GM23248 (cell line): ENCODE measurements at regions not wholly inside any gene's neighbourhood (a gene's known extent, or its start where the extent isn't known, plus 50 kb on each side); places are given as distances from the start of the nearest gene placed in this dataset.

Experiments used
- DNase-seq: peaks from one replicate; pipeline ENCODE4 v3.0.0-alpha.2; 2015
- H2AFZ ChIP-seq: fragments of 200-600 bp; sonication (generic); 2 replicates; pipeline ENCODE4 v1.6.1; 2016; ENCODE audit warnings: antibody characterized with exemption
- H3F3A ChIP-seq: fragments of 200-600 bp; sonication (generic); 2 replicates; pipeline ENCODE4 v1.6.1; 2016; ENCODE audit warnings: mild to moderate bottlenecking, antibody characterized with exemption, mixed run types; ENCODE audit not compliant: insufficient read depth
- H3K27ac ChIP-seq: fragments of 200-600 bp; sonication (generic); 2 replicates; pipeline ENCODE4 v1.5.1; 2016; ENCODE audit warnings: mild to moderate bottlenecking
- H3K27me3 ChIP-seq: fragments of 200-600 bp; sonication (generic); replicated peaks from 2 replicates; pipeline ENCODE4 v1.6.1; 2016; ENCODE audit warnings: mild to moderate bottlenecking; ENCODE audit not compliant: insufficient read depth
- H3K36me3 ChIP-seq: fragments of 200-600 bp; sonication (generic); 2 replicates; pipeline ENCODE4 v1.6.1; 2016; ENCODE audit warnings: low read depth, mild to moderate bottlenecking
- H3K4me1 ChIP-seq: fragments of 200-600 bp; sonication (generic); 2 replicates; pipeline ENCODE4 v1.6.1; 2016; ENCODE audit warnings: mild to moderate bottlenecking; ENCODE audit not compliant: insufficient read depth
- H3K4me2 ChIP-seq: fragments of 200-600 bp; sonication (generic); one replicate; pipeline ENCODE4 v1.6.1; 2016; ENCODE audit warnings: mild to moderate bottlenecking; ENCODE audit not compliant: unreplicated experiment
- H3K4me3 ChIP-seq: fragments of 200-600 bp; sonication (generic); 2 replicates; pipeline ENCODE4 v1.5.1; 2016; ENCODE audit warnings: mild to moderate bottlenecking
- H3K79me2 ChIP-seq: fragments of 200-600 bp; sonication (generic); 2 replicates; pipeline ENCODE4 v1.6.1; 2016; ENCODE audit warnings: mild to moderate bottlenecking; ENCODE audit not compliant: insufficient read depth
- H3K9ac ChIP-seq: fragments of 200-600 bp; sonication (generic); 2 replicates; pipeline ENCODE4 v1.6.1; 2016; ENCODE audit warnings: mild to moderate bottlenecking
- H3K9me2 ChIP-seq: fragments of 200-600 bp; sonication (generic); 2 replicates; pipeline ENCODE4 v1.6.1; 2016; ENCODE audit warnings: mixed run types, mild to moderate bottlenecking, moderate library complexity; ENCODE audit not compliant: insufficient read depth
- H3K9me3 ChIP-seq: fragments of 200-600 bp; sonication (generic); one replicate; pipeline ENCODE4 v1.6.1; 2017; ENCODE audit warnings: low read depth
- H4K20me1 ChIP-seq: fragments of 200-600 bp; sonication (generic); 2 replicates; pipeline ENCODE4 v1.6.0; 2016; ENCODE audit not compliant: insufficient read depth
- EZH2 ChIP-seq: fragments of 200-600 bp; sonication (generic); IDR thresholded peaks from 2 replicates; pipeline ENCODE4 v1.6.1; 2018; ENCODE audit warnings: antibody characterized with exemption, mild to moderate bottlenecking; ENCODE audit not compliant: insufficient read depth, poor library complexity, severe bottlenecking
- EZH2phosphoT487 ChIP-seq: fragments of 200-600 bp; sonication (generic); IDR thresholded peaks from 2 replicates; pipeline ENCODE4 v1.6.1; 2018; ENCODE audit warnings: antibody characterized with exemption, moderate library complexity, mild to moderate bottlenecking, low read depth; ENCODE audit not compliant: insufficient read depth
- WGBS, 2 experiments: methylation state at CpG; one replicate each; pipeline ENCODE4 v1.1.6; 2015 to 2017; ENCODE audit warnings: low lambda C conversion rate in 2 of 2, low coverage in 1 of 2; ENCODE audit errors: missing lambda C conversion rate in 2 of 2; 5-methylcytosine and 5-hydroxymethylcytosine counted together
- in situ Hi-C: fragments of 300-500 bp; cut with MboI; formaldehyde crosslinking; loops from 2 replicates; pipeline ENCODE4 v1.15.0; 2020

GRCh38 chr13:99861771-99862170 lies 109.8 kb downstream of the ZIC5 start:
- Histone ChIP-seq H3K9ac (no peak overlapping the region), H3F3A (no peaks in the 10 kb centered on the region), H3K36me3 (no peaks in the 10 kb centered on the region), H3K9me2 (no peaks in the 10 kb centered on the region), H3K4me3 (no peak overlapping the region), H3K79me2 (no peaks in the 10 kb centered on the region), H4K20me1 (no peaks in the 10 kb centered on the region), H2AFZ (no peak overlapping the region), H3K4me1 (no peaks in the 10 kb centered on the region), H3K27ac (no peak overlapping the region), H3K4me2 (no peak overlapping the region), H3K9me3 (no peaks in the 10 kb centered on the region), H3K27me3 (no peaks in the 10 kb centered on the region)
- TF ChIP-seq EZH2phosphoT487 (no peak), EZH2 (no peak)
- in situ Hi-C loops = no loop called here
- 22 to 23% methylated on average over 2 of the region's 2 CpGs for WGBS, 2 experiments
- DNase-seq = no peak

GRCh38 chr13:99860745-99861144 lies 110.8 kb downstream of the ZIC5 start:
- Histone ChIP-seq H3K9ac (no peak overlapping the region), H3K4me1 (no peaks in the 10 kb centered on the region), H3F3A (no peaks in the 10 kb centered on the region), H4K20me1 (no peaks in the 10 kb centered on the region), H2AFZ (no peak overlapping the region), H3K36me3 (no peaks in the 10 kb centered on the region), H3K27me3 (no peaks in the 10 kb centered on the region), H3K9me2 (no peaks in the 10 kb centered on the region), H3K4me3 (no peak overlapping the region), H3K9me3 (no peaks in the 10 kb centered on the region), H3K79me2 (no peaks in the 10 kb centered on the region), H3K27ac (no peak overlapping the region), H3K4me2 (no peak overlapping the region)
- WGBS, 2 experiments = 62 to 71% methylated on average over 10 of the region's 10 CpGs
- DNase-seq = no peak
- TF ChIP-seq EZH2phosphoT487 (no peak), EZH2 (no peak)
- in situ Hi-C loops = no loop called here

GRCh38 chr13:99859178-99860177 lies 112.1 kb downstream of the ZIC5 start:
- Histone ChIP-seq H2AFZ (no peak overlapping the region), H3K27ac (no peak overlapping the region), H3K4me2 (no peak overlapping the region), H3K36me3 (no peaks in the 10 kb centered on the region), H3K79me2 (no peaks in the 10 kb centered on the region), H3K9ac (no peak overlapping the region), H3K27me3 (peaks cover 4% of the 10 kb centered on the region; the same call in 1 of the 2 replicates), H3K9me3 (no peaks in the 10 kb centered on the region), H3F3A (no peaks in the 10 kb centered on the region), H3K9me2 (no peaks in the 10 kb centered on the region), H3K4me3 (no peak overlapping the region), H4K20me1 (no peaks in the 10 kb centered on the region), H3K4me1 (no peaks in the 10 kb centered on the region)
- in situ Hi-C loops = no loop called here
- WGBS, 2 experiments = 64 to 67% methylated on average over 18 of the region's 18 CpGs
- TF ChIP-seq EZH2phosphoT487 = no peak
- no peak for TF ChIP-seq EZH2
- no peak for DNase-seq

- Histone ChIP-seq H3K9me3 (no peaks in the 10 kb centered on the region), H3F3A (no peaks in the 10 kb centered on the region), H3K9ac (no peak overlapping the region), H3K79me2 (no peaks in the 10 kb centered on the region), H4K20me1 (no peaks in the 10 kb centered on the region), H3K4me1 (no peaks in the 10 kb centered on the region), H2AFZ (no peak overlapping the region), H3K4me3 (no peak overlapping the region), H3K4me2 (no peak overlapping the region), H3K27ac (no peak overlapping the region), H3K27me3 (peaks cover 4% of the 10 kb centered on the region; the same call in 1 of the 2 replicates), H3K36me3 (no peaks in the 10 kb centered on the region), H3K9me2 (no peaks in the 10 kb centered on the region)
- DNase-seq = no peak
- TF ChIP-seq EZH2phosphoT487 (no peak), EZH2 (no peak)
- in situ Hi-C loops = no loop called here
Observed at GRCh38 chr13:99857738-99858137, 113.8 kb downstream of the ZIC5 start.
